Fibroblast of villous mesenchyme (primary cell): ENCODE measurements at regions not wholly inside any gene's neighbourhood (a gene's known extent, or its start where the extent isn't known, plus 50 kb on each side); places are given as distances from the start of the nearest gene placed in this dataset.
"Not testable (repeated sequence)": the region's sequence is repeated elsewhere in the genome, so short reads cannot be mapped to it uniquely, and the experiment has no call there.

ENCODE experiments used
- DNase-seq: peaks from one replicate; pipeline ENCODE4 v3.0.0-alpha.2; 2010; ENCODE audit warnings: low read depth
- H3K4me3 ChIP-seq: 2 replicates; pipeline ENCODE4 v1.5.1; 2011; ENCODE audit warnings: low read depth, mild to moderate bottlenecking, low read length
- CTCF ChIP-seq: IDR thresholded peaks from 2 replicates; pipeline ENCODE4 v1.5.1; 2012; ENCODE audit warnings: low read depth, mild to moderate bottlenecking, low read length; ENCODE audit not compliant: insufficient read depth

GRCh38 chr4:154989511-154989910 is 208.4 kb downstream of the RBM46 start:
- DNase-seq, result no peak
- H3K4me3 ChIP-seq, result no peak overlapping the region
- no peak for TF ChIP-seq CTCF

GRCh38 chr4:154997866-154998265 is 210.6 kb upstream of the NPY2R start:
- peak; percentile 3 for DNase-seq
- not testable (repeated sequence) for H3K4me3 ChIP-seq

GRCh38 chr4:154998284-154998683 is 210.2 kb upstream of the NPY2R start:
- DNase-seq, result peak; percentile 25
- no peak overlapping the region for H3K4me3 ChIP-seq
- TF ChIP-seq CTCF, result no peak

GRCh38 chr4:154998773-154999172 is 209.7 kb upstream of the NPY2R start:
- H3K4me3 ChIP-seq, result no peak overlapping the region
- no peak for TF ChIP-seq CTCF
- no peak for DNase-seq

- no peak for DNase-seq
- H3K4me3 ChIP-seq, result no peak overlapping the region
- TF ChIP-seq CTCF, result no peak
These were observed 208.4 kb upstream of the NPY2R start for GRCh38 chr4:154999950-155000578.

GRCh38 chr4:155001251-155001650 is 207.2 kb upstream of the NPY2R start:
- no peak for DNase-seq
- TF ChIP-seq CTCF, result no peak
- H3K4me3 ChIP-seq, result no peak overlapping the region

- H3K4me3 ChIP-seq, result no peak overlapping the region
- DNase-seq, result peak; percentile 16
- TF ChIP-seq CTCF, result no peak
These were observed 202.9 kb upstream of the NPY2R start for GRCh38 chr4:155005395-155006090.
